Glutamatergic neuron (in vitro differentiated cells): ENCODE measurements at regions not wholly inside any gene's neighbourhood (a gene's known extent, or its start where the extent isn't known, plus 50 kb on each side); places are given as distances from the start of the nearest gene placed in this dataset.

Experiments
- DNase-seq: peaks from one replicate; pipeline ENCODE4 v3.0.0; 2022
- H3K27ac Mint-ChIP-seq: one replicate; pipeline ENCODE4 v1.8.0; 2020; ENCODE audit warnings: mild to moderate bottlenecking, mixed read lengths, inconsistent platforms; ENCODE audit not compliant: unreplicated experiment
- H3K27me3 Mint-ChIP-seq: one replicate; pipeline ENCODE4 v1.8.0; 2020; ENCODE audit warnings: mild to moderate bottlenecking, moderate library complexity, mixed read lengths, inconsistent platforms; ENCODE audit not compliant: unreplicated experiment
- H3K36me3 Mint-ChIP-seq: one replicate; pipeline ENCODE4 v1.8.0; 2020; ENCODE audit warnings: mild to moderate bottlenecking, mixed read lengths, inconsistent platforms; ENCODE audit not compliant: unreplicated experiment
- H3K4me1 Mint-ChIP-seq: one replicate; pipeline ENCODE4 v1.8.0; 2020; ENCODE audit warnings: mild to moderate bottlenecking, low read depth, mixed read lengths, inconsistent platforms; ENCODE audit not compliant: unreplicated experiment
- H3K4me3 Mint-ChIP-seq: one replicate; pipeline ENCODE4 v1.8.0; 2020; ENCODE audit warnings: mild to moderate bottlenecking, mixed read lengths, inconsistent platforms; ENCODE audit not compliant: unreplicated experiment
- H3K9me3 Mint-ChIP-seq: one replicate; pipeline ENCODE4 v1.8.0; 2020; ENCODE audit warnings: mild to moderate bottlenecking, moderate library complexity, mixed read lengths, inconsistent platforms; ENCODE audit not compliant: unreplicated experiment
- TF ChIP-seq, protein P1 (sequence below): fragments of 200-600 bp; sonication (generic); IDR thresholded peaks from one replicate; pipeline ENCODE4 v1.5.0; 2021; ENCODE audit not compliant: partially characterized antibody, unreplicated experiment

DNA sequence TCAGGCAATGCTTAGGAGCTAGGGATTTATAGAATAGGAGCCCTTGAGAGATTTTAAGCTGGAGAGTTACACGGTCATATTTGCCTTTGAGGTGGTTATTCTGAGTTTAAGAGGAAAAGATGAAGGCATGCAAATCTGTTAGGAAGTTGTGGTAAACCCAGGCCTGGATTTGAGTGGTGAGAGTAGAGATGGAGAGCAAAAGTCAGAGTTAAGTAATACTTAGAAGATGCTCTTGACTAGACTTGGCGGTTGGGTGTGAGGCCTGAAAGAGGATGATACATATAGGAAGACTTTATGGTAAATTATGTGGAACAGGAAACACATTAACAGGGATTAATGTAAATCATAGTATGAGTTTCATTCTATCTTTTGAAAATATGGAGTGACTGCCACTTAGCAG lies 136.0 kb upstream of the ARX start:
- no peak overlapping the region for H3K27ac Mint-ChIP-seq
- H3K4me1 Mint-ChIP-seq = no peaks in the 10 kb centered on the region
- no peaks in the 10 kb centered on the region for H3K27me3 Mint-ChIP-seq
- H3K4me3 Mint-ChIP-seq = no peak overlapping the region
- no peaks in the 10 kb centered on the region for H3K36me3 Mint-ChIP-seq
- DNase-seq = no peak
- H3K9me3 Mint-ChIP-seq = no peaks in the 10 kb centered on the region
- TF ChIP-seq, protein P1, sequence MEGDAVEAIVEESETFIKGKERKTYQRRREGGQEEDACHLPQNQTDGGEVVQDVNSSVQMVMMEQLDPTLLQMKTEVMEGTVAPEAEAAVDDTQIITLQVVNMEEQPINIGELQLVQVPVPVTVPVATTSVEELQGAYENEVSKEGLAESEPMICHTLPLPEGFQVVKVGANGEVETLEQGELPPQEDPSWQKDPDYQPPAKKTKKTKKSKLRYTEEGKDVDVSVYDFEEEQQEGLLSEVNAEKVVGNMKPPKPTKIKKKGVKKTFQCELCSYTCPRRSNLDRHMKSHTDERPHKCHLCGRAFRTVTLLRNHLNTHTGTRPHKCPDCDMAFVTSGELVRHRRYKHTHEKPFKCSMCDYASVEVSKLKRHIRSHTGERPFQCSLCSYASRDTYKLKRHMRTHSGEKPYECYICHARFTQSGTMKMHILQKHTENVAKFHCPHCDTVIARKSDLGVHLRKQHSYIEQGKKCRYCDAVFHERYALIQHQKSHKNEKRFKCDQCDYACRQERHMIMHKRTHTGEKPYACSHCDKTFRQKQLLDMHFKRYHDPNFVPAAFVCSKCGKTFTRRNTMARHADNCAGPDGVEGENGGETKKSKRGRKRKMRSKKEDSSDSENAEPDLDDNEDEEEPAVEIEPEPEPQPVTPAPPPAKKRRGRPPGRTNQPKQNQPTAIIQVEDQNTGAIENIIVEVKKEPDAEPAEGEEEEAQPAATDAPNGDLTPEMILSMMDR = no peak

DNA sequence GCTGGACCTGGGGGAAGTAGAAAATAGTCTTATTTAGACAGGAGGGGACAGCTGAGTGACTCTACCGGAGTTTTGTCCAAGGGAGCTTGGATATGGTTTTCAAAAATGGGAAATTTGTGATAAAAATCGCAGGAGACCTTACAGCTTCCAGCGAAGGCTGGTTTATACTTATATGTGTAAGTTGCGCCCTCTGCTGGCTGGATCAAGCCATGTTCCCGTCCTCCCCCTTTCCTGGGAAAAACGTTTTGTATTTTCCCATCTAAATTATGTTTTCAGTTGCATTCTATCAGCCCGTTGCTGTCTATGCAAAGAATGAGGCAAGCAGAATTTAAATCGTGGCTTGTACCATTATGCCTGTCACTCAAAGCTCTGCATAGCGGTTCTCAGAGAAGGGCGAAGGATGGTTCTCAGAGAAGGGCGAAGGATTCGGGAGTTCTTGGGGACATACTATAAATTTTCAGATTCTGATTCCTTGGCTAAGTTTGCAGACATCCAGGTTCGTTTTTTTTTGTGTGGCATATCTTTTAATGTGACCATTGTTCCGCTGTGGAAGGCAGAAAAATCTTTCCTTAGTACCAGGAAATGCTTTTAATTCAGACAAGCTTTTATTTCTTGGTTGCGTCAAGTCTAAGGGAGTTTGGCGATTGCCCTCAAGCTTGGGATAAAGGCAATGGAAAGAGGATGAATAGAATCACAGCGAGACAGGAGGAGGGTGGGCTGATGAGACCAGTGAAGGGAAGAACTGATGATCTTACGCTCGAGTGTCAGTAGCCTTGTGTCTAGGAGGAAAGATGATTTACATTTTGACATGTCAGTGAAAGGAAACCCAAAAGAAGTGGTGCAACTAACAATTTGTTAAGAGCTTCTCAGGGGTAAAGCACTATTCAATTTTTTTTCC lies 128.5 kb upstream of the ARX start:
- peak; percentile 63 for DNase-seq
- H3K4me1 Mint-ChIP-seq = no peaks in the 10 kb centered on the region
- no peak overlapping the region for H3K27ac Mint-ChIP-seq
- peak overlapping the region; percentile 11 for H3K4me3 Mint-ChIP-seq
- TF ChIP-seq, protein P1 = peak; percentile 77
- H3K27me3 Mint-ChIP-seq = no peaks in the 10 kb centered on the region
- no peaks in the 10 kb centered on the region for H3K9me3 Mint-ChIP-seq
- no peaks in the 10 kb centered on the region for H3K36me3 Mint-ChIP-seq

DNA sequence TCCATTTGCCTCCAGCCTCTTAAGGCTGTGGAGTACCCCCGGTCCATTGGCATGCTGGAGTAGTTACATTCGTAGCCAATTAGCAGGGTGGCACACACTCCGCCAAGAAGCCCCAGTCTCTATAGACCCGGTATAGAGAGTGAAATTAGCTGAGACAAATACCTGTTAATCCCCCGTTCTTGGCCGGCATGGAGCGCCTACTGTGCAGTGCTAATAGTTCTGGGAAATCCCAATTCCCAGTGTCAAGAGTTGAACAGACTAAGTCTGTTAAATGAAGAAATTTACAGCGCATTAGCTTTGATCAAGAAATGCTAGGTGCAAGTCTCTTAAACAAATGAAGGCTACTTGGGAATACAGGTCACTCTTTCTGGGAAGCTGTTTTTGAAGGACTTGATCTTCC lies 127.8 kb upstream of the ARX start:
- H3K27ac Mint-ChIP-seq = no peak overlapping the region
- DNase-seq = no peak
- TF ChIP-seq, protein P1 = no peak
- no peak overlapping the region for H3K4me3 Mint-ChIP-seq
- H3K4me1 Mint-ChIP-seq = no peaks in the 10 kb centered on the region
- no peaks in the 10 kb centered on the region for H3K9me3 Mint-ChIP-seq
- no peaks in the 10 kb centered on the region for H3K27me3 Mint-ChIP-seq
- H3K36me3 Mint-ChIP-seq = no peaks in the 10 kb centered on the region

DNA sequence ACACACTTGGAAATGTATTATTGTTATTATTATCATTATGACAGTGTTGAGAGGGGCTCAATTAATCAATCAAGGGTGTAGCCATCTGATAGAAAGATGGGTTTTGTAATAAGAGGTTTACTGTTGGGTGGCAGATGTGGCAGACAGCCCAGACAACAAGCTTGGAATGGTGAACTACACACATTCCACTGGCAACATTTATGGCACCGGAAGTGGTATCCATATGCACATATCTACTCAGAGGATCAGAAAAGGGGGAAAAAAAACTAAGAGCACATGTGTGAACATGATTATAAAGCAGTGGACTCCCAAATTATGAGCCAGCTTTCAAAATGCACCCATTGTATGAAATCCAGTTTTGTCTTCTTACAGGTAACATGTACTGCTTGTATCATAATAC lies 125.9 kb upstream of the ARX start:
- no peak overlapping the region for H3K4me3 Mint-ChIP-seq
- no peaks in the 10 kb centered on the region for H3K36me3 Mint-ChIP-seq
- H3K9me3 Mint-ChIP-seq = no peaks in the 10 kb centered on the region
- H3K4me1 Mint-ChIP-seq = no peaks in the 10 kb centered on the region
- H3K27me3 Mint-ChIP-seq = no peaks in the 10 kb centered on the region
- H3K27ac Mint-ChIP-seq = no peak overlapping the region
- TF ChIP-seq, protein P1 = no peak
- DNase-seq = no peak

DNA sequence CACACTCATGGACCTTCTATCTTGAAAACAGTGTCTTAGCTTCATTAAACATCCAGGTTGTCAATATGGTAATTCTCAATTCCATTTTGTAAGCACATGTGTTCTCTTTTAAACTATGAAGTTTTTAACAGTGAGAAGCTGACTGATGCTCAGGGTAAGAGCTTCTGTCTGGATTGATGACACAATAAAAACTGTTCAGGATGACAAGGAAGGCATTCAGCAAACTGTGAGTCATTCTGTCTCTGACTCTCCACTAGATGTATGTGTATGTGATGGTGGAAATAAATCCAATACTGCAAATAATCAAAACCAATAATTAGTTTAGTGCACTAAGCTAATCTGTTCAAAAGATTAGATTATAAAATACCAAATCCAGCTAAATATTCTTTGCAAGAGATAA lies 115.3 kb upstream of the ARX start:
- DNase-seq = no peak
- no peaks in the 10 kb centered on the region for H3K4me1 Mint-ChIP-seq
- peaks cover 2% of the 10 kb centered on the region for H3K9me3 Mint-ChIP-seq
- TF ChIP-seq, protein P1 = no peak
- H3K4me3 Mint-ChIP-seq = no peak overlapping the region
- H3K36me3 Mint-ChIP-seq = no peaks in the 10 kb centered on the region
- no peak overlapping the region for H3K27ac Mint-ChIP-seq
- H3K27me3 Mint-ChIP-seq = peaks cover 2% of the 10 kb centered on the region
